HG03066 (cell line): ENCODE measurements at regions not wholly inside any gene's neighbourhood (a gene's known extent, or its start where the extent isn't known, plus 50 kb on each side); places are given as distances from the start of the nearest gene placed in this dataset.

Experiments used
- ATAC-seq: cut with Tn5 transposase; IDR thresholded peaks from one replicate; pipeline ENCODE4 v1.9.1; 2021; ENCODE audit warnings: low read depth; ENCODE audit not compliant: unreplicated experiment

DNA sequence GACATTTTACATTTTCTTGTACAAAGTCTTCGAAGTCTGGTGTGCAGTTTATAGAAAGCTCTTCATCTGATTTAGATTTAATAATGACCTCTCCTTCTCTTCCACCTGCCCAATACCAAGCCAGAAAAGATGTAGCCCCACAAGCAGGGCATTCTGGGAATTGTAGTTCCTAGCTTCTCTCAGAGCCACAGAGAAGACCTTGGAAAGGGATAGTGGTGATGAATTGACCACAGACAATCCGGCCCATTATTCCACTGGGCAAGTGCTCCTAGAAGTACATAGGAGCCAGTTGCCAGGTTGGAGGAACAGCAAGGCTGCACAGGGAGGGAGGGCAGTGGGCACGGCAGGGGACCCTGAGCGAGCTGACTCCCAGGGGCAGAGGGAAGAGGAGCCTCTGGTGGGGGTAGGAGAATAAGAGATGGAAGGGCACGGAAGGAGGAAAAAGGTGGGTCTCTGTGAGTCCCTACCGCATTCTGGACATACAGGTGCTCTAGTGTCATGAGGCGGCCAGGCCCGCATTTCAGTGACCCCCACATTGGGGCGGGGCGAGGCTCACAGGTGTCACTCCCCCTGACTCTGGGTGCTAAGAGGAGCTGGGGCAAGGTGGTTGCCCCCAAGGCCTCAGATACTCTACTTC lies 152.5 kb upstream of the HAAO start:
- ATAC-seq: no peak

GRCh38 chr2:42942990-42943493 lies 150.7 kb upstream of the HAAO start:
- ATAC-seq: no peak

- ATAC-seq: no peak
Observed at GRCh38 chr2:42942214-42942989, 150.0 kb upstream of the HAAO start.

GRCh38 chr2:42941633-42942176 lies 149.3 kb upstream of the HAAO start:
- ATAC-seq: no peak

DNA sequence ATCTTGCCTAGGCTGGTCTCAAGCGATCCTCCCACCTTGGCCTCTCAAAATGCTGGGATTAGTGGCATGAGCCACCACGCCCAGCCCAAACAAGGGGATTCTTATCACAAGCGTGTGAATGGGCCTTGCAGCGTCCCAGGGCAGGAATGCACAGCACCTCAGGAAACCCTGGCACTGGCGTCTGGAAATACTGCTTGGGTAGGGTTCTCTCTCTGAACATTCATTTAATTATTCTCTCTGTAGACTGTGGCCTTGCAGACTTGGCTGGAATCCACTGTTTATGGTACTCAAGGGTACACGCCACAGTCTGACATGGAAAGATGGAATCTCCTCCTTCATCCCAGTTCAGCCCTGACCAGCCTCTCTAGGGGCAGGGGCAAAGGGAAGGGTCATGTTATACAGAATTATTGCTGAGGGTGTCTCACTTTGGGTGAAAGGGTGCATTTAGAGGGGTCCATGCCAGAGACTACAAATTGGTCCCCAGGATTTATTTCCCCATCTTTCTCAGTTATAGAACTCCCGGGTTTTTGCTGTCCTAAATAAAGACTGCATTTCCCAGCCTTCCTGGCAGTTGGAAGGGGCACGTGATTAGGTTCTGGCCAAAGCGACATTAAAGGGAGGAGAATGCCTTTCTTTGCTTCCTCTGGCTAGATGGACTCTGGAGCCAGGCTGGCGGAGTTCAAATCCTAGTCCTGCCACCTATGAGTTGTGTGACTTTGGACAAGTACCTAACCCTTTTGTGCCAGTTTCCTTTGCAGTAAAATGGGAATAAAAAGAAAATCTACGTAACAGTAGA lies 147.2 kb upstream of the HAAO start:
- no peak for ATAC-seq

- no peak for ATAC-seq
Observed at GRCh38 chr2:42938671-42939370, 146.4 kb upstream of the HAAO start.

DNA sequence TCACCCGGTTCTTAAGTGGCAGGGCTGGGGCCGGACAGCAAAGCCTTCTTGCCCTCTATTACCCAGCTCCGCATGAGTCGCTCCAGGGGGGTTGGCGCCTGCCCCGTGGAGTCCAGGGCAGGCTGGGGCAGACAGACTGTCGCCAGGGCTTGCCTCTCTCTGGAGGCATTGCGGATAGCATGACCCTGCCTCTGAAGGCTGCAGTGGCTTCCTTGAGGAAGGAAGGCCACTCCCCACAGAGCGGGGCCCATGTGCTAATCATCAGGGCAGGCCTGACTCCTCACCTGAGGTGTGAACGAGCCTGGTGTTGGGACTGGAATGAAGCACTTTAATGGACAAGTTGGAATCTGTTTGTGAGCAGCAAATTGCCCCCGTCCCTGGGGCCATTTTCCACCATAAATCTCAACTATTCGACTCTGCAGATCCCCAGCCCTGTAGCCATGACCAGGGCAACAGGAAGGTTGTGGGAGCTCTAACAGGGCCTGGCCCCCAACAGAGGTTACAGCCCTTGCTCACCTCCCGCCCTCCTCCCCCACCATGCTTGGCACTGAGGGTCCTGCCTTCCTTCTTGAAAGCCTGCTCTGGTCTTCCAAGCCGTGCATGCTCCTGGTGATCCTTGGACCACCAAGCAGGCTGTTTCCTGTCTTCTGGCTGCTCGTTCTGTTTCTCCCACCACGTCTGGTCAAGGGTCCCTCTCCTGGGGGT lies 144.9 kb upstream of the HAAO start:
- ATAC-seq: no peak

- no peak for ATAC-seq
Observed at GRCh38 chr2:42935692-42936671, 143.6 kb upstream of the HAAO start.

DNA sequence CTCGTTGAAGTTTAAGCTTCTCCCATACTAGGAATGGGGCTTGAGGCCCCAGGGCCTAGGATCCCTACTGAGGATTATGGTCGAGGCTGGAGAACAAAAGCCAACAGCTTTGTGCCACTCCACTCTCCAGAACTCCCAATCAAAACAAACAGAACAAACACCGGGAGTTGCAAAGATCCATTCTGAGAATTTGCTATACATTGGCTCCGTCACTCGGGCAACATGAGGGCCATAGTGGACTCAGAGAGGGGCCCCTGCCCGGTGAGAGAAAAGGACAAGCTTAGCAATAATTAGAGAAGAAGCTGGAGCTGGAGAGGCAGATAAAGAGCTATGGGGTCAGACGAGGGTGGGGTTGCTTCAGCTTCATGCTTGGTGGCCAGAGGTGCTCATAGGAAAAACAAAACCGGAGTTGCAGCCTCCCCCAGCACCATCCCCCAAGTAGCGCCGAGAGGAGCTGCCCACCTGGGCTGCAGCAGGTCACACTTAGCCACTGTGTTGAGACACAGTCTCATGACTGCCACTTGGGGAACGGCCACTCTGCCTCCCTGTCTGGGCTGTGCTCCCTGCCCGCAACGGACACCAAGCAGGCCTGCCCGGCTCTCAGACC lies 142.3 kb upstream of the HAAO start:
- ATAC-seq: no peak

DNA sequence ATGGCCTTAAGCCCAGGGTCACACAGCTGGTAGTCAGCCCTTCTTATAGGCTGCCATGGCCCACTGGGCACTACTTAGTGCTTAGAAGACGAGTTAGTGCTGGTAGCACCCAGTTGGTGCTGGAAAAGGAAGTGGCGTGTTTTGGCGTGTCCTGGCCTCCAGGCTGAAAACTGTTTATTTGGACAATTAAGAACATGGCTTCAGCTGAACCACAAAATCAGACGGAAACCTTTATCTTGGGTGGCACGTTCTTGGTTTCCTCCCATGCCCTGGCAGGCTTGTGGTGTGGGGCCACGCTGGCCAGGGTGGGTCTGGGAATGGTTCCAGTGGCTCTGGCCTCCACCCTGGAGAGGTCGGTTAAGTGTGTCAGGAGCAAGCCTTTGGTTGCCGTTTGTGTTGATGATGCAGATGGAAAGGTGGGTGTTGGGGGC lies 141.5 kb upstream of the HAAO start:
- ATAC-seq: no peak

DNA sequence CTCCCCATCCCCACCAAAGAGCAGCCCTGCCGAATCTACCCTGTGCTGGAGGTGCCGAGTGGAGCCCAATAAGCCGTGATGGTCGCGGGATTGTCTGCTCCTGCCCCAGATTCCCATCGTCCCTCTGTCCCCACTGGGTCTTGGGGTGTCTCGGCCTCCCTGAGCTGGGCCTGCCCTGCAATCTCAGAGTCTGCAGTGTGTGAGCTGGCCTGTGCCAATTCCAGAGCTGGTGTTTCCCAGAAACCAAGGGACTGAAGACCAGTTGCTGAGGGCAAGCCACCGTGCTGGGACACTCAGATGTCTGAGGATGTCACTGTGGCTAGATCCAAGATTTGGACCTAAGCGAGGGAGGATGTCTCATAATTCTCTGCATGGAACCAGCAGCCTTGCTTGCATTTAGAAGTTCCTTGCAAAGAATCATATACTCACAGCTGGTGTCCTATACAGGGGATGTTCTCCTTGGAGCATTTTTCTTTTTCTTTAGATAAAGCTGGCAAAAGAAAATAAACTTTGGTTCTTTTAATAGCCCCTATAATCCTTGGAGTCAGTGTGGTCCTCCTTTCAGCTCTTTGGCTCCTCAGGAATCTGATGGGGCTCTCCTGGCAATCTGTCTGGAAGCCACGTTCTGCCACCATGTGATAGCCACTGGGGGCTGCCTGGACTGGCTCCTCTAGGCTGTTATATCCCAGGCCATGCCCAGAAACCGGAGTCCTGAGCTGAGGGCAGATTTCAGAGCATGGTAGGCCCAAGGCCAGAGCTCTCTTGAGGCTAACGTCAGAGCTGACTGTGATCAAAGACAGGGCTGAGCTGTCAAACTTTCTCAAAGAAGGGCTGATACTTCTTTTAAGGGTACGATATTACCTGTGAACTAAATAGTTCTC lies 140.1 kb upstream of the HAAO start:
- ATAC-seq: no peak

DNA sequence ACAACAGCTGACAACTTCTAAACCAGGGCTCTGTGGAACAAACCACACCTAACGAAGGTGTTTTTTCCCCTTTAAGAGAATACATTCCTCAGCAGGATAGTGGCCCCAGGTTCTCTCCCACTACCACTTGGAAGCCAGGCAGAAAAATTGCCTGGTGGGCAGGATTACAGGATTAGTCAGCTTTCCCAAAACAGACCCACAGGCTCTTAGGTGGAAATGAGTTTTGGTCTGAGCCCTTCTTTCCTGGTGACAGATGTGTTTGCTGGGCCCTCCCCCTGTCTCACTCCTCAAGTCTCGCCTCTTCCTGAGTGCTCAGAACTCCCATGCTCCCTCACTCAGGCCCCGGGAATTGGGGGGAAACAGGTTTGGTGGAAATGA lies 139.4 kb upstream of the HAAO start:
- no peak for ATAC-seq

DNA sequence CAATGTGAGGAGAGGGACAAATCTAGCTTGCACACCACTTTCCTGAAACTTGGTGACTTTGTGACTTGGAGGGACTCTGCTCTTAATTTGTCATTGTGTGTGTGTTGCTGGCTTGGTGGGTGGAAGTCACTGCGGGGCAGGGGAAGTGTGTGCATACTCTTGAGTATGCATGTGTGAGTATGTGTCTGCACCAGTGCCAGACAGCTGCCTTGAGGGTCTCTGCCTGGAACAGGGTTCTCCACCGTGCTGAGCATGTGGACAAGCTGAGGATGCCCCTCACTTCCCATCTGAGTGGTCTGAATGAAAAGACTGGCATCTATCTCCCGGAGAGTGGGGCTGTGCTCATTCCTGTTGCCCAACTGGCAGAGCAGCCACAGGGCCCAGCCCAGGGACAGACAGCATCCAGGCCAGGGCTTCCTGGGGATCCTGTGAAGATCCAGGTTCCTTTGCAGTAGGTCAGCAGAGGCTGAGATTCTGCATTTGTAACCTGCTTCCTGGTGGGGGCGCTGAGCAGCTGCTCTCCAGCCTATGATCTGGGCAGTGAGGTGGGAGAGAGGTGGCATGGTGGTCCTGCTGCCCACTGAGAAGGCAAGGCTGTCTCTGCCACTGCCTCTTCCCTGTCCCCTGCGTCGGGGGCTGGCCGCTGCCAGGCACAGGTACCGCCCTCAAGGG lies 138.9 kb upstream of the HAAO start:
- no peak for ATAC-seq

DNA sequence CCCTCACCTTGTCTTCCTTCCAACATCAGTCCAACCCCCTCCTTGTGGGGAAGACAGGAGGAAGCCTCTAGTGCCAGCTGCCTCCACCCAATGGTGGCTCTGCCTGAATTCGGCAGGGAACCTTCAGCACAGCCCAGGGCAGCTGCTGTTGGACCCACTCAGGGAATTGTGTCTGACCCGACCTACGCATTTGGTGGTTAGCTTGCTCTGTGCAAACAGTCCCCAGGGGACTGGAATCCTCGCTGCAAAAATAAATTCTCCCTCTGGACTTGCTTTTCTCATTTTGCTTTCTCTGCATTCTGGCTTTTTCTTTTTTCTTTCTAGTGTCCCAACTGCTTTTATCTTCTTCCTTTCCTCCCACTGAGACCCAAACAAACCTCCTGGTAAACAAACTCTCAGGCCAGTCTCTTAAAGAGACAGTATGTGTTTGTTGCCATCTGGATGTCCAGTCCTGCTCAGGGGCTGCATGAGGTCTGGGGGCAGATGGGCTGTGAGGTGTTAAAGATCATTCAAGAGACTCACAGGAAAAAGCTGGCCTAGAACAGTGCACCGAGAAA lies 137.7 kb upstream of the HAAO start:
- ATAC-seq: no peak

DNA sequence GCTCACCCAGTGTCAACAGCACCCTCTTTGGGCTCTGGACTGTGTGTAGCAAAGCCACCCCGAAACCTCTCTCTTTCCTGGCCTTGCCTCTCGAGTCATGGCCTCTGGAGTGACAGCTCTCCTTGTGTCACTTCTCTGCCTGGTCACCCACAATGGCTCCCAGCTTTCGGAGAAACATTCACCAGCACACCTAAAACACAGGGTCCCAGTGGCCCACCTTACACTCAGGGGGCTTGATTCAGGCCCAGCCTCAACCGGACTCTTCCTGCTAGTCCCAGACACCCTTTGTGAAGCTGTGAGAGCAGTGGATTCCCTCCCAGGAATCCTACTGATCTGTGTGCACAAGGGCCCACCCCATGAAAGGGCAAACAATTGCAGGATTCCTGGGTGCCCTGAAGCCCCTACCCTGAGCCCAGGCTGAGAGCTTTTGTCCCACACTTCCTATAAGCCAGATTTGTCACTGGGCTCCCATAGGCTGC lies 137.2 kb upstream of the HAAO start:
- ATAC-seq: no peak
